K562 (cell line): ENCODE measurements at regions not wholly inside any gene's neighbourhood (a gene's known extent, or its start where the extent isn't known, plus 50 kb on each side); places are given as distances from the start of the nearest gene placed in this dataset.

Source experiments
- ATAC-seq: fragments of 200-7000 bp; cut with Tn5 transposase; 3 replicates; pipeline ENCODE4 v1.9.1; 2020; ENCODE audit warnings: moderate library complexity
- BruUV-seq: library from RNA; stranded (reverse); fragments of 400-500 nt; replicated peaks from 2 replicates; lab custom pipeline; 2021; lab: Mats Ljungman, UMichigan
- CTCF ChIA-PET: fragments of 300-600 bp; formaldehyde crosslinking; extraction: SDS; loops from one replicate; lab custom pipeline; 2021; ENCODE audit warnings: low intra/inter-chr PET ratio; lab: Yijun Ruan, JAX
- POLR2A ChIA-PET: fragments of 300-600, 350-650 bp; sonication (Branson Sonifier 250); formaldehyde crosslinking; extraction: SDS; loops from one replicate; lab custom pipeline; 2021; ENCODE audit warnings: antibody characterized with exemption, inconsistent platforms; lab: Yijun Ruan, JAX
- DNase-seq, 4 experiments: peaks; one replicate each; pipeline versions ENCODE4 v3.0.0 to v3.0.0-alpha.2; 2011 to 2018; ENCODE audit warnings: low spot score in 3 of 4, mixed read lengths in 3 of 4; ENCODE audit errors: extremely low read depth in 1 of 4
- FAIRE-seq: peaks from 2 replicates; lab custom pipeline; 2011; peaks lifted over from hg19 to GRCh38; lab: Jason Lieb, UNC
- H2AFZ ChIP-seq: 2 replicates; pipeline ENCODE4 v1.6.0; 2011; ENCODE audit warnings: low read depth, low read length, control low read depth, inconsistent platforms
- H3K27ac ChIP-seq: fragments of 200-600 bp; 3 replicates; pipeline ENCODE4 v1.8.0; 2011; ENCODE audit warnings: low read depth, mild to moderate bottlenecking, control low read depth, inconsistent platforms, low read length, moderate library complexity, mixed read lengths; ENCODE audit errors: extremely low read depth
- H3K27me3 ChIP-seq, 2 experiments: fragments of 300-600 bp in 1 of 2; 2 replicates in 1 of 2; 3 replicates in 1 of 2; pipeline versions ENCODE4 v1.6.0 to v1.8.0; 2011; ENCODE audit warnings: inconsistent platforms in 2 of 2, low read length in 2 of 2, mild to moderate bottlenecking in 1 of 2, mixed read lengths in 1 of 2, moderate library complexity in 1 of 2; ENCODE audit not compliant: control insufficient read depth in 2 of 2, insufficient read depth in 2 of 2
- H3K36me3 ChIP-seq: fragments of 300-600 bp; 3 replicates; pipeline ENCODE4 v1.8.0; 2011; ENCODE audit warnings: mild to moderate bottlenecking, low read length, inconsistent platforms; ENCODE audit not compliant: control insufficient read depth, insufficient read depth
- H3K4me1 ChIP-seq, 2 experiments: fragments of 200-600 bp in 1 of 2; replicated peaks in 1 of 2; 2 replicates in 1 of 2; 3 replicates in 1 of 2; pipeline versions ENCODE4 v1.5.1 to v1.8.0; 2011; ENCODE audit warnings: inconsistent platforms in 2 of 2, low read length in 2 of 2, mild to moderate bottlenecking in 1 of 2, mixed read lengths in 1 of 2, moderate library complexity in 1 of 2; ENCODE audit not compliant: control insufficient read depth in 2 of 2, insufficient read depth in 2 of 2
- H3K4me2 ChIP-seq: 2 replicates; pipeline ENCODE4 v1.6.1; 2011; ENCODE audit warnings: low read length, control low read depth, inconsistent platforms, mixed read lengths; ENCODE audit not compliant: insufficient read depth
- H3K4me3 ChIP-seq: fragments of 200-600 bp; sonication (generic), shearing (Covaris generic); 2 replicates; pipeline ENCODE4 v1.5.1; 2016; ENCODE audit warnings: control low read depth, inconsistent platforms
- H3K79me2 ChIP-seq: fragments of 200-600 bp; 3 replicates; pipeline ENCODE4 v1.8.0; 2011; ENCODE audit warnings: low read length, inconsistent platforms; ENCODE audit not compliant: control insufficient read depth, insufficient read depth
- H3K9ac ChIP-seq, 2 experiments: 2 replicates each; pipeline versions ENCODE4 v1.6.0 to v1.6.1; 2011; ENCODE audit warnings: low read depth in 2 of 2, low read length in 2 of 2, control low read depth in 1 of 2, inconsistent platforms in 1 of 2, mild to moderate bottlenecking in 1 of 2, mixed read lengths in 1 of 2; ENCODE audit not compliant: insufficient read depth in 1 of 2
- H3K9me1 ChIP-seq: one replicate; pipeline ENCODE4 v1.6.0; 2011; ENCODE audit warnings: inconsistent platforms, mild to moderate bottlenecking, low read length, moderate library complexity; ENCODE audit not compliant: control insufficient read depth, insufficient read depth
- H3K9me3 ChIP-seq: replicated peaks from 2 replicates; pipeline ENCODE4 v1.5.1; 2011; ENCODE audit warnings: low read depth, low read length, inconsistent platforms; ENCODE audit not compliant: control insufficient read depth, insufficient read depth
- H4K20me1 ChIP-seq: replicated peaks from 2 replicates; pipeline ENCODE4 v1.6.1; 2011; ENCODE audit warnings: low read length, inconsistent platforms, mixed read lengths; ENCODE audit not compliant: control insufficient read depth, insufficient read depth
- E2F3 ChIP-seq: fragments of 250-450 bp; sonication (Bioruptor Pico); IDR thresholded peaks from 2 replicates; pipeline ENCODE4 v1.4.0; 2020; ENCODE audit warnings: mild to moderate bottlenecking
- GATAD2B ChIP-seq: fragments of 450-650 bp; IDR thresholded peaks from 2 replicates; pipeline ENCODE4 v1.6.1; 2017; ENCODE audit warnings: mild to moderate bottlenecking, borderline replicate concordance
- POLR3G ChIP-seq: IDR thresholded peaks from 2 replicates; pipeline ENCODE4 v1.6.1; 2011; ENCODE audit not compliant: insufficient read length, insufficient replicate concordance; ENCODE audit errors: extremely low read depth
- TAF15 ChIP-seq: fragments of 200-400 bp; formaldehyde crosslinking; IDR thresholded peaks from 2 replicates; pipeline ENCODE4 v1.6.1; 2017; ENCODE audit warnings: mild to moderate bottlenecking, low read depth, low read length, moderate library complexity
- TCF7L2 ChIP-seq: fragments of 150-350 bp; IDR thresholded peaks from 2 replicates; pipeline ENCODE4 v1.6.1; 2016; ENCODE audit warnings: low read depth, mild to moderate bottlenecking, low read length, moderate library complexity
- ZEB2 ChIP-seq: fragments of 450-650 bp; IDR thresholded peaks from 2 replicates; pipeline ENCODE4 v1.6.1; 2016
- ZNF644 ChIP-seq: fragments of 200-800 bp; sonication (Bioruptor generic); IDR thresholded peaks from 2 replicates; pipeline ENCODE4 v1.6.1; 2016; ENCODE audit warnings: low read depth, missing genetic modification characterization, missing compliant biosample characterization
- WGBS: fragments of 100-300 bp; shearing (Covaris generic); methylation state at CpG from one replicate; pipeline ENCODE4 v1.1.6; 2016; ENCODE audit warnings: low coverage, mixed read lengths; ENCODE audit not compliant: insufficient coverage; ENCODE audit errors: missing lambda C conversion rate; 5-methylcytosine and 5-hydroxymethylcytosine counted together
- in situ Hi-C: fragments of 300-500 bp; cut with MboI; formaldehyde crosslinking; loops from 4 replicates; pipeline ENCODE4 v1.15.0; 2018; ENCODE audit warnings: inconsistent platforms, mixed read lengths
- intact Hi-C: fragments of 100-400 bp; cut with micrococcal nuclease; formaldehyde crosslinking; loops from 2 replicates; pipeline ENCODE4 v1.14.2; 2022

DNA sequence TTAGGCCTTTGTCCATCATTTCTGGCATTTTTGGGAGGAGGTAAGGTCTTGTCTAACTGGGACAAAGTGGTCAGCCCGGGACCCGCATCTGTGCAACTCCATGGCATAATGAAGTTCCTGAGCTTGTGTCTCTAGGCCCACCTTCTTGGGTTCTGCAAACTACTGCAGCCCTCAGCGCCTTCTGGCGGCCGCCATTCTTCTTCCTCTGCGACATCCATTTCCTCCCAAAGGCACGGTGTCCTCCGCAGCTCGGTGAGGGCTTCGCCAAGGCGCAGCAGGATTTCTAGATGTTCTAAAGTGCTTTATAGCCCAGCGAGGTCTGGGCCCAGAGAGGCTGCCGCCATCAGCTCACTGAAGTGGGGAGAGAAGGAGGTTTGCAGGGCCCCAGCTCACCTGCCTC is 134.4 kb upstream of the OR4E1 start (continued):
- TF ChIP-seq E2F3 (CRISPR knock-in tag) (no peak), ZNF644 (no peak)

GRCh38 chr14:21804981-21805380 is 131.4 kb upstream of the OR4E1 start:
- no TSS peak for BruUV-seq
- H3K9ac ChIP-seq, result no peak overlapping the region
- no peak overlapping the region for H2AFZ ChIP-seq
- H4K20me1 ChIP-seq, result no peaks in the 10 kb centered on the region
- peaks cover 0 to 6% of the 10 kb centered on the region in 2 experiments; a peak in 2 of 5 replicates for H3K27me3 ChIP-seq
- no peak for ATAC-seq
- in situ Hi-C loops, result no loop called here
- no peak overlapping the region for H3K4me3 ChIP-seq
- no peak for FAIRE-seq
- WGBS, result 0% methylated on average over 2 of the region's 2 CpGs
- H3K9me1 ChIP-seq, result no peaks in the 10 kb centered on the region
- no peaks in the 10 kb centered on the region for H3K36me3 ChIP-seq
- TF ChIP-seq GATAD2B (no peak), POLR3G (no peak), TAF15 (no peak), TCF7L2 (no peak), ZEB2 (no peak)
- H3K9me3 ChIP-seq, result no peaks in the 10 kb centered on the region
- ChIA-PET CTCF (no interaction called here), POLR2A (interaction anchor here (1.2 kb wide), 1 partner anchor 196 kb away, joined by 5 read pairs; no protein-coding TSS in a partner anchor)
- no peaks in the 10 kb centered on the region for H3K4me1 ChIP-seq
- H3K27ac ChIP-seq, result no peak overlapping the region
- intact Hi-C loops, result no loop called here
- no peak overlapping the region for H3K4me2 ChIP-seq
- no peaks in the 10 kb centered on the region for H3K79me2 ChIP-seq
- DNase-seq, result no peak
